ENCODE measurements at regions not wholly inside any gene's neighbourhood (a gene's known extent, or its start where the extent isn't known, plus 50 kb on each side); places are given as distances from the start of the nearest gene placed in this dataset.

- TF ChIP-seq ZSCAN5A (tag by site-specific recombination; IDR thresholded peaks at IDR 0.05) (no peak), ZNF777 (tag by site-specific recombination; IDR thresholded peaks at IDR 0.05; ENCODE audit: borderline replicate concordance) (no peak), YY1 (tag by site-specific recombination; IDR thresholded peaks at IDR 0.05) (no peak), ZIC2 (tag by site-specific recombination; IDR thresholded peaks at IDR 0.05) (no peak), ZNF623 (tag by site-specific recombination; IDR thresholded peaks at IDR 0.05) (no peak), ZBTB20 (tag by site-specific recombination; IDR thresholded peaks at IDR 0.05) (no peak), ZNF18 (tag by site-specific recombination; IDR thresholded peaks at IDR 0.05) (no peak), KLF8 (tag by site-specific recombination; IDR thresholded peaks at IDR 0.05) (no peak), ZNF521 (tag by site-specific recombination; IDR thresholded peaks at IDR 0.05) (no peak), IKZF3 (tag by site-specific recombination; IDR thresholded peaks at IDR 0.05) (no peak), ZNF785 (tag by site-specific recombination; IDR thresholded peaks at IDR 0.05) (no peak)
These were observed 488.4 kb downstream of the SETD4 start (continued) for GRCh38 chr21:35571910-35572309.

- CTCF ChIA-PET = no interaction called here
- Histone ChIP-seq H3K27ac (ENCODE audit: extremely low read depth, low read depth, low read length) (no peak overlapping the region), H3K9me3 (ENCODE audit: control insufficient read depth, insufficient read depth, low read depth, low read length) (no peaks in the 10 kb centered on the region), H3K36me3 (ENCODE audit: control insufficient read depth in 2 of 2, insufficient read depth in 1 of 2, low read length in 2 of 2) (no peaks in the 10 kb centered on the region), H3K4me3 (ENCODE audit: low read depth, low read length) (no peak overlapping the region), H3K4me1 (ENCODE audit: control insufficient read depth, insufficient read depth, low read length) (0 out of 2 replicates have a peak, but pooled peaks cover 2% of the 10 kb centered on the region)
- POLR2A ChIA-PET = no interaction called here
- TF ChIP-seq ZNF785 (tag by site-specific recombination; IDR thresholded peaks at IDR 0.05) (no peak), KLF1 (tag by site-specific recombination; IDR thresholded peaks at IDR 0.05) (no peak), ZNF121 (tag by site-specific recombination; IDR thresholded peaks at IDR 0.05) (no peak)
These were observed 491.7 kb downstream of the SETD4 start for GRCh38 chr21:35568643-35569042.

GRCh38 chr21:35566874-35567273 lies 493.5 kb downstream of the SETD4 start:
- ChIA-PET CTCF (no interaction called here), POLR2A (no interaction called here)
- no peak overlapping the region for H3K27ac ChIP-seq (ENCODE audit: extremely low read depth, low read depth, low read length)
- no peaks in the 10 kb centered on the region for H3K9me3 ChIP-seq (ENCODE audit: control insufficient read depth, insufficient read depth, low read depth, low read length)
- 0 out of 2 replicates have a peak, but pooled peaks cover 2% of the 10 kb centered on the region for H3K4me1 ChIP-seq (ENCODE audit: control insufficient read depth, insufficient read depth, low read length)
- no peaks in the 10 kb centered on the region for H3K36me3 ChIP-seq (ENCODE audit: control insufficient read depth in 2 of 2, insufficient read depth in 1 of 2, low read length in 2 of 2)
- TF ChIP-seq ZNF302 (tag by site-specific recombination; IDR thresholded peaks at IDR 0.05; ENCODE audit: low read depth) (no peak), SETDB1 (IDR thresholded peaks at IDR 0.05; ENCODE audit: insufficient read length, low read length) (peak; percentile 54), ZNF514 (tag by site-specific recombination; IDR thresholded peaks at IDR 0.05) (peak; percentile 100), ZNF433 (tag by site-specific recombination; IDR thresholded peaks at IDR 0.05; ENCODE audit: low read depth) (no peak)
- no peak overlapping the region for H3K4me3 ChIP-seq (ENCODE audit: low read depth, low read length)

GRCh38 chr21:35565204-35565611 lies 495.1 kb downstream of the SETD4 start:
- Histone ChIP-seq H3K4me1 (ENCODE audit: control insufficient read depth, insufficient read depth, low read length) (0 out of 2 replicates have a peak, but pooled peaks cover 2% of the 10 kb centered on the region), H3K27ac (ENCODE audit: extremely low read depth, low read depth, low read length) (no peak overlapping the region), H3K4me3 (ENCODE audit: low read depth, low read length) (no peak overlapping the region), H3K36me3 (ENCODE audit: control insufficient read depth in 2 of 2, insufficient read depth in 1 of 2, low read length in 2 of 2) (no peaks in the 10 kb centered on the region), H3K9me3 (ENCODE audit: control insufficient read depth, insufficient read depth, low read depth, low read length) (no peaks in the 10 kb centered on the region)
- POLR2A ChIA-PET = no interaction called here
- no peak for TF ChIP-seq ZBTB49 (tag by site-specific recombination; IDR thresholded peaks at IDR 0.05; ENCODE audit: low read depth)
- TF ChIP-seq YY2 (tag by site-specific recombination; IDR thresholded peaks at IDR 0.05) = no peak
- no peak for TF ChIP-seq ZBTB44 (tag by site-specific recombination; IDR thresholded peaks at IDR 0.05)
- TF ChIP-seq HOXA7 (CRISPR knock-in tag; IDR thresholded peaks at IDR 0.05; ENCODE audit: borderline replicate concordance) = no peak
- CTCF ChIA-PET = interaction anchor here (0.6 to 1.3 kb wide), 3 partner anchors 8 to 462 kb away, joined by 3 to 6 read pairs (median 4); no protein-coding TSS in a partner anchor

Data from HEK293 (cell line).